A549 (cell line): ENCODE measurements at regions not wholly inside any gene's neighbourhood (a gene's known extent, or its start where the extent isn't known, plus 50 kb on each side); places are given as distances from the start of the nearest gene placed in this dataset.

ENCODE experiments used
- BCL3 ChIP-seq: fragments of >200 bp; sonication (Bioruptor Twin); formaldehyde crosslinking; IDR thresholded peaks from 3 replicates; pipeline ENCODE4 v1.6.1; 2016
- CEBPB ChIP-seq, 2 experiments: fragments of >200 bp in 1 of 2; sonication (Bioruptor Twin) in 1 of 2; formaldehyde crosslinking in 1 of 2; IDR thresholded peaks; 2 replicates each; pipeline ENCODE4 v1.6.1; 2012 to 2016
- CTCF ChIP-seq: fragments of >200 bp; sonication (Bioruptor Twin); formaldehyde crosslinking; IDR thresholded peaks from 3 replicates; pipeline ENCODE4 v1.5.1; 2016
- EHMT2 ChIP-seq: fragments of 200-600 bp; sonication (generic); IDR thresholded peaks from 2 replicates; pipeline ENCODE4 v1.6.1; 2016; ENCODE audit warnings: antibody characterized with exemption, low read depth, mild to moderate bottlenecking, moderate library complexity
- ELK1 ChIP-seq: fragments of 150-350 bp; IDR thresholded peaks from 2 replicates; pipeline ENCODE4 v1.6.1; 2014; ENCODE audit warnings: low read depth, mild to moderate bottlenecking, low read length
- NFE2L2 ChIP-seq: fragments of 150-350 bp; conservative IDR thresholded peaks from 2 replicates; pipeline ENCODE4 v1.6.1; 2014; ENCODE audit warnings: low read length
- PBX3 ChIP-seq: IDR thresholded peaks from 2 replicates; pipeline ENCODE4 v1.6.1; 2012
- POLR2A ChIP-seq: IDR thresholded peaks from 2 replicates; pipeline ENCODE4 v1.6.1; 2012; ENCODE audit warnings: mild to moderate bottlenecking, low read length
- ZSCAN20 ChIP-seq: fragments of 250-450 bp; sonication (Bioruptor Pico); IDR thresholded peaks from 2 replicates; pipeline ENCODE4 v1.8.0; 2022; ENCODE audit warnings: mild to moderate bottlenecking, moderate library complexity

GRCh38 chr1:228854907-228855306 lies 119.6 kb downstream of the RHOU start:
- no peak for TF ChIP-seq CTCF
- no peak for TF ChIP-seq POLR2A
- TF ChIP-seq CEBPB (IDR thresholded peaks at IDR 0.05): no peak
- TF ChIP-seq BCL3: no peak
- TF ChIP-seq NFE2L2: no peak
- no peak for TF ChIP-seq PBX3
- TF ChIP-seq ELK1: no peak
- no peak for TF ChIP-seq ZSCAN20 (CRISPR knock-in tag)
- TF ChIP-seq EHMT2: no peak
